ENCODE measurements at regions not wholly inside any gene's neighbourhood (a gene's known extent, or its start where the extent isn't known, plus 50 kb on each side); places are given as distances from the start of the nearest gene placed in this dataset.
A peak's percentile ranks its signal among the peaks of the same experiment; 100 is the strongest.

- Histone ChIP-seq H3K27me3 (no peaks in the 10 kb centered on the region), H3K4me1 (peaks cover 0 to 14% (median 9%) of the 10 kb centered on the region in 3 donors), H3K27ac (no peak overlapping the region), H3K9me3 (no peaks in the 10 kb centered on the region), H3K36me3 (no peaks in the 10 kb centered on the region), H3K4me3 (no peak overlapping the region)
- no peak for ATAC-seq
- no peak for DNase-seq
- intact Hi-C loops (cut with DNase I) = no loop called here
- FAIRE-seq = no peak
- WGBS, 2 donors = 93 to 94% methylated on average over 2 of the region's 2 CpGs
- TF ChIP-seq CTCF (IDR thresholded peaks at IDR 0.05) = no peak
Measured at GRCh38 chr5:158468444-158468843, 609.5 kb upstream of the CLINT1 start.

- no peak for TF ChIP-seq CTCF (IDR thresholded peaks at IDR 0.05)
- peaks cover 0 to 6% (median under 1%) of the 10 kb centered on the region in 3 donors for H3K4me1 ChIP-seq
- FAIRE-seq (no peak), ATAC-seq (peak in 1 of 4 donors; percentile 30), DNase-seq (no peak)
- H3K9me3 ChIP-seq = no peaks in the 10 kb centered on the region
- H3K4me3 ChIP-seq = no peak overlapping the region
- H3K27ac ChIP-seq = no peak overlapping the region
- H3K27me3 ChIP-seq = no peaks in the 10 kb centered on the region
- no peaks in the 10 kb centered on the region for H3K36me3 ChIP-seq
- intact Hi-C loops (cut with DNase I) = no loop called here
Measured at GRCh38 chr5:158466191-158466590, 607.2 kb upstream of the CLINT1 start.

GRCh38 chr5:158465086-158465972 lies 606.4 kb upstream of the CLINT1 start:
- Histone ChIP-seq H3K4me1 (no peaks in the 10 kb centered on the region), H3K27me3 (no peaks in the 10 kb centered on the region), H3K36me3 (no peaks in the 10 kb centered on the region), H3K27ac (no peak overlapping the region), H3K9me3 (no peaks in the 10 kb centered on the region), H3K4me3 (no peak overlapping the region)
- DNase-seq (no peak), ATAC-seq (no peak), FAIRE-seq (no peak)
- intact Hi-C loops (cut with DNase I) = no loop called here
- no peak for TF ChIP-seq CTCF (IDR thresholded peaks at IDR 0.05)
- WGBS, 2 donors = 90 to 94% methylated on average over 6 of the region's 6 CpGs

- Histone ChIP-seq H3K4me1 (no peaks in the 10 kb centered on the region), H3K4me3 (no peak overlapping the region), H3K27me3 (no peaks in the 10 kb centered on the region), H3K9me3 (no peaks in the 10 kb centered on the region), H3K36me3 (no peaks in the 10 kb centered on the region), H3K27ac (no peak overlapping the region)
- TF ChIP-seq CTCF (IDR thresholded peaks at IDR 0.05) = no peak
- DNase-seq (no peak), FAIRE-seq (no peak), ATAC-seq (no peak)
- intact Hi-C loops (cut with DNase I) = no loop called here
- 82 to 88% methylated on average over 1 of the region's 1 CpG for WGBS, 2 donors
Measured at GRCh38 chr5:158464383-158464782, 605.4 kb upstream of the CLINT1 start.

- 75 to 83% methylated on average over 4 of the region's 4 CpGs for WGBS, 2 donors
- H3K9me3 ChIP-seq = no peaks in the 10 kb centered on the region
- ATAC-seq (peak in 1 of 4 donors; percentile 36), FAIRE-seq (no peak), DNase-seq (no peak)
- no peak overlapping the region for H3K4me3 ChIP-seq
- intact Hi-C loops (cut with DNase I) = no loop called here
- no peak for TF ChIP-seq CTCF (IDR thresholded peaks at IDR 0.05)
- no peaks in the 10 kb centered on the region for H3K4me1 ChIP-seq
- H3K27me3 ChIP-seq = no peaks in the 10 kb centered on the region
- H3K27ac ChIP-seq = no peak overlapping the region
- no peaks in the 10 kb centered on the region for H3K36me3 ChIP-seq
Measured at GRCh38 chr5:158463938-158464337, 605.0 kb upstream of the CLINT1 start.

Measured in pancreas (tissue), 10 donors.